NT2/D1 (cell line): ENCODE measurements at regions not wholly inside any gene's neighbourhood (a gene's known extent, or its start where the extent isn't known, plus 50 kb on each side); places are given as distances from the start of the nearest gene placed in this dataset.

Source experiments
- SUZ12 ChIP-seq: IDR thresholded peaks from 2 replicates; pipeline ENCODE4 v1.6.1; 2011; ENCODE audit not compliant: insufficient read length, insufficient read depth; ENCODE audit errors: extremely low read depth
- YY1 ChIP-seq: IDR thresholded peaks from 2 replicates; pipeline ENCODE4 v1.6.1; 2011; ENCODE audit not compliant: insufficient read length, insufficient read depth
- ZNF274 ChIP-seq: IDR thresholded peaks from 2 replicates; pipeline ENCODE4 v1.6.1; 2011; ENCODE audit warnings: mild to moderate bottlenecking, low read depth, low read length

DNA sequence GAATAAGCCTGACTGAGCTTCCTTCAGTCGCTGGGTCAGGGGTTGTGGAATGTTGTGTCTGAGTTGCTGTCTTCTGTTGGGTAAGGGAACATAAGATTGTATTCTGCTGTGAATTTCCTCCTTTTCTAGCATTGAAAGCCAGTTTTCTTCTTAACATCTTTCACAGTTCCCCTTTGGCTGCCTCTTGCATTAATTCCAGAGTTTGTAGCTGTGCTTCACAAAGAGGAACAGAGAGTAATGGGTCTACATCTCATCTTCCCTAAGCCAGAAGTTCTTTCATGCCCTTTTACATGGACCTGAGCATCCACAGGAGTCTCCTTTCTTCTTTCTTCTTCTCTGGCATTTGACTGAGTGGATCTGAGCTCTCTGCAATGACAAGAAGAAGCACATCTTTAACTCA is 686.8 kb downstream of the KCTD16 start:
- no peak for TF ChIP-seq YY1
- TF ChIP-seq ZNF274, result no peak
- no peak for TF ChIP-seq SUZ12
